ENCODE measurements at regions not wholly inside any gene's neighbourhood (a gene's known extent, or its start where the extent isn't known, plus 50 kb on each side); places are given as distances from the start of the nearest gene placed in this dataset.
"Not testable (repeated sequence)": the region's sequence is repeated elsewhere in the genome, so short reads cannot be mapped to it uniquely, and the experiment has no call there.

GRCh38 chr2:228516019-228516418, 334.5 kb upstream of the SPHKAP start:
- WGBS, result 82% methylated on average over 1 of the region's 1 CpG

GRCh38 chr2:228513480-228513879, 332.0 kb upstream of the SPHKAP start:
- not testable (repeated sequence) for DNase-seq (ENCODE audit: low read depth in 6 of 9, low spot score in 9 of 9); H3K9me3 ChIP-seq (ENCODE audit: control insufficient read depth in 2 of 2, insufficient read depth in 1 of 2, low read length in 1 of 2); H3K4me3 ChIP-seq (ENCODE audit: low read length in 2 of 2); H3K36me3 ChIP-seq (ENCODE audit: control insufficient read depth in 2 of 2, insufficient read depth in 2 of 2, low read length in 1 of 2); H3K4me1 ChIP-seq (ENCODE audit: control insufficient read depth in 2 of 2, insufficient read depth in 2 of 2, low read length in 2 of 2); H3K27me3 ChIP-seq (ENCODE audit: control insufficient read depth in 2 of 2, insufficient read depth in 1 of 2, low read length in 1 of 2); H3K27ac ChIP-seq (ENCODE audit: low read depth in 1 of 2, low read length in 1 of 2)
- 89% methylated on average over 4 of the region's 4 CpGs for WGBS

More at GRCh38 chr2:228516019-228516418, 334.5 kb upstream of the SPHKAP start:
- Histone ChIP-seq H3K27me3 (ENCODE audit: control insufficient read depth in 2 of 2, insufficient read depth in 1 of 2, low read length in 1 of 2) (no peaks in the 10 kb centered on the region), H3K27ac (ENCODE audit: low read depth in 1 of 2, low read length in 1 of 2) (no peak overlapping the region), H3K36me3 (ENCODE audit: control insufficient read depth in 2 of 2, insufficient read depth in 2 of 2, low read length in 1 of 2) (no peaks in the 10 kb centered on the region), H3K4me3 (ENCODE audit: low read length in 2 of 2) (no peak overlapping the region), H3K9me3 (ENCODE audit: control insufficient read depth in 2 of 2, insufficient read depth in 1 of 2, low read length in 1 of 2) (no peaks in the 10 kb centered on the region), H3K4me1 (ENCODE audit: control insufficient read depth in 2 of 2, insufficient read depth in 2 of 2, low read length in 2 of 2) (no peaks in the 10 kb centered on the region)
- DNase-seq (ENCODE audit: low read depth in 6 of 9, low spot score in 9 of 9), result no peak

- WGBS, result 65% methylated on average over 2 of the region's 2 CpGs
- Histone ChIP-seq H3K27ac (ENCODE audit: low read depth in 1 of 2, low read length in 1 of 2) (no peak overlapping the region), H3K36me3 (ENCODE audit: control insufficient read depth in 2 of 2, insufficient read depth in 2 of 2, low read length in 1 of 2) (no peaks in the 10 kb centered on the region), H3K27me3 (ENCODE audit: control insufficient read depth in 2 of 2, insufficient read depth in 1 of 2, low read length in 1 of 2) (no peaks in the 10 kb centered on the region), H3K4me3 (ENCODE audit: low read length in 2 of 2) (no peak overlapping the region), H3K9me3 (ENCODE audit: control insufficient read depth in 2 of 2, insufficient read depth in 1 of 2, low read length in 1 of 2) (no peaks in the 10 kb centered on the region), H3K4me1 (ENCODE audit: control insufficient read depth in 2 of 2, insufficient read depth in 2 of 2, low read length in 2 of 2) (no peaks in the 10 kb centered on the region)
- no peak for DNase-seq (ENCODE audit: low read depth in 6 of 9, low spot score in 9 of 9)
These were observed 327.5 kb upstream of the SPHKAP start for GRCh38 chr2:228509021-228509420.

- Histone ChIP-seq H3K27me3 (ENCODE audit: control insufficient read depth in 2 of 2, insufficient read depth in 1 of 2, low read length in 1 of 2) (no peaks in the 10 kb centered on the region), H3K36me3 (ENCODE audit: control insufficient read depth in 2 of 2, insufficient read depth in 2 of 2, low read length in 1 of 2) (no peaks in the 10 kb centered on the region), H3K9me3 (ENCODE audit: control insufficient read depth in 2 of 2, insufficient read depth in 1 of 2, low read length in 1 of 2) (no peaks in the 10 kb centered on the region), H3K4me3 (ENCODE audit: low read length in 2 of 2) (no peak overlapping the region), H3K27ac (ENCODE audit: low read depth in 1 of 2, low read length in 1 of 2) (no peak overlapping the region), H3K4me1 (ENCODE audit: control insufficient read depth in 2 of 2, insufficient read depth in 2 of 2, low read length in 2 of 2) (no peaks in the 10 kb centered on the region)
- 58% methylated on average over 3 of the region's 3 CpGs for WGBS
- DNase-seq (ENCODE audit: low read depth in 6 of 9, low spot score in 9 of 9), result no peak
These were observed 326.4 kb upstream of the SPHKAP start for GRCh38 chr2:228507870-228508269.

- no peak for DNase-seq (ENCODE audit: low read depth in 6 of 9, low spot score in 9 of 9)
- Histone ChIP-seq H3K4me1 (ENCODE audit: control insufficient read depth in 2 of 2, insufficient read depth in 2 of 2, low read length in 2 of 2) (no peaks in the 10 kb centered on the region), H3K27ac (ENCODE audit: low read depth in 1 of 2, low read length in 1 of 2) (no peak overlapping the region), H3K9me3 (ENCODE audit: control insufficient read depth in 2 of 2, insufficient read depth in 1 of 2, low read length in 1 of 2) (no peaks in the 10 kb centered on the region), H3K36me3 (ENCODE audit: control insufficient read depth in 2 of 2, insufficient read depth in 2 of 2, low read length in 1 of 2) (no peaks in the 10 kb centered on the region), H3K27me3 (ENCODE audit: control insufficient read depth in 2 of 2, insufficient read depth in 1 of 2, low read length in 1 of 2) (no peaks in the 10 kb centered on the region), H3K4me3 (ENCODE audit: low read length in 2 of 2) (no peak overlapping the region)
- WGBS, result 71% methylated on average over 6 of the region's 6 CpGs
These were observed 325.8 kb upstream of the SPHKAP start for GRCh38 chr2:228507231-228507824.

GRCh38 chr2:228503731-228504130, 322.2 kb upstream of the SPHKAP start:
- no peak overlapping the region for H3K4me3 ChIP-seq (ENCODE audit: low read length in 2 of 2)
- H3K27me3 ChIP-seq (ENCODE audit: control insufficient read depth in 2 of 2, insufficient read depth in 1 of 2, low read length in 1 of 2), result no peaks in the 10 kb centered on the region
- H3K36me3 ChIP-seq (ENCODE audit: control insufficient read depth in 2 of 2, insufficient read depth in 2 of 2, low read length in 1 of 2), result no peaks in the 10 kb centered on the region
- no peaks in the 10 kb centered on the region for H3K9me3 ChIP-seq (ENCODE audit: control insufficient read depth in 2 of 2, insufficient read depth in 1 of 2, low read length in 1 of 2)
- H3K27ac ChIP-seq (ENCODE audit: low read depth in 1 of 2, low read length in 1 of 2), result no peak overlapping the region
- H3K4me1 ChIP-seq (ENCODE audit: control insufficient read depth in 2 of 2, insufficient read depth in 2 of 2, low read length in 2 of 2), result no peaks in the 10 kb centered on the region
- no peak for DNase-seq (ENCODE audit: low read depth in 6 of 9, low spot score in 9 of 9)

- Histone ChIP-seq H3K4me1 (ENCODE audit: control insufficient read depth in 2 of 2, insufficient read depth in 2 of 2, low read length in 2 of 2) (no peaks in the 10 kb centered on the region), H3K9me3 (ENCODE audit: control insufficient read depth in 2 of 2, insufficient read depth in 1 of 2, low read length in 1 of 2) (no peaks in the 10 kb centered on the region), H3K4me3 (ENCODE audit: low read length in 2 of 2) (no peak overlapping the region), H3K36me3 (ENCODE audit: control insufficient read depth in 2 of 2, insufficient read depth in 2 of 2, low read length in 1 of 2) (no peaks in the 10 kb centered on the region), H3K27ac (ENCODE audit: low read depth in 1 of 2, low read length in 1 of 2) (no peak overlapping the region), H3K27me3 (ENCODE audit: control insufficient read depth in 2 of 2, insufficient read depth in 1 of 2, low read length in 1 of 2) (no peaks in the 10 kb centered on the region)
- 96% methylated on average over 3 of the region's 3 CpGs for WGBS
- DNase-seq (ENCODE audit: low read depth in 6 of 9, low spot score in 9 of 9), result no peak
These were observed 312.4 kb upstream of the SPHKAP start for GRCh38 chr2:228493852-228494251.

- Histone ChIP-seq H3K36me3 (ENCODE audit: control insufficient read depth in 2 of 2, insufficient read depth in 2 of 2, low read length in 1 of 2) (no peaks in the 10 kb centered on the region), H3K27me3 (ENCODE audit: control insufficient read depth in 2 of 2, insufficient read depth in 1 of 2, low read length in 1 of 2) (no peaks in the 10 kb centered on the region), H3K4me3 (ENCODE audit: low read length in 2 of 2) (no peak overlapping the region), H3K27ac (ENCODE audit: low read depth in 1 of 2, low read length in 1 of 2) (no peak overlapping the region), H3K9me3 (ENCODE audit: control insufficient read depth in 2 of 2, insufficient read depth in 1 of 2, low read length in 1 of 2) (no peaks in the 10 kb centered on the region), H3K4me1 (ENCODE audit: control insufficient read depth in 2 of 2, insufficient read depth in 2 of 2, low read length in 2 of 2) (no peaks in the 10 kb centered on the region)
- DNase-seq (ENCODE audit: low read depth in 6 of 9, low spot score in 9 of 9), result no peak
These were observed 297.5 kb upstream of the SPHKAP start for GRCh38 chr2:228479014-228479413.

- H3K27me3 ChIP-seq (ENCODE audit: control insufficient read depth in 2 of 2, insufficient read depth in 1 of 2, low read length in 1 of 2), result no peaks in the 10 kb centered on the region
- H3K4me3 ChIP-seq (ENCODE audit: low read length in 2 of 2), result no peak overlapping the region
- H3K9me3 ChIP-seq (ENCODE audit: control insufficient read depth in 2 of 2, insufficient read depth in 1 of 2, low read length in 1 of 2), result peaks cover 0 to 5% of the 10 kb centered on the region in 2 donors
- H3K36me3 ChIP-seq (ENCODE audit: control insufficient read depth in 2 of 2, insufficient read depth in 2 of 2, low read length in 1 of 2), result no peaks in the 10 kb centered on the region
- H3K27ac ChIP-seq (ENCODE audit: low read depth in 1 of 2, low read length in 1 of 2), result no peak overlapping the region
- no peak for DNase-seq (ENCODE audit: low read depth in 6 of 9, low spot score in 9 of 9)
- WGBS, result 48% methylated on average over 2 of the region's 2 CpGs
- no peaks in the 10 kb centered on the region for H3K4me1 ChIP-seq (ENCODE audit: control insufficient read depth in 2 of 2, insufficient read depth in 2 of 2, low read length in 2 of 2)
These were observed 293.0 kb upstream of the SPHKAP start for GRCh38 chr2:228474466-228474865.

- Histone ChIP-seq H3K4me3 (ENCODE audit: low read length in 2 of 2) (no peak overlapping the region), H3K27ac (ENCODE audit: low read depth in 1 of 2, low read length in 1 of 2) (no peak overlapping the region)
- DNase-seq (ENCODE audit: low read depth in 6 of 9, low spot score in 9 of 9), result no peak
These were observed 288.2 kb upstream of the SPHKAP start for GRCh38 chr2:228469721-228470120.

More at GRCh38 chr2:228469721-228470120, 288.2 kb upstream of the SPHKAP start:
- Histone ChIP-seq H3K4me1 (ENCODE audit: control insufficient read depth in 2 of 2, insufficient read depth in 2 of 2, low read length in 2 of 2) (no peaks in the 10 kb centered on the region), H3K9me3 (ENCODE audit: control insufficient read depth in 2 of 2, insufficient read depth in 1 of 2, low read length in 1 of 2) (peaks cover 0 to 8% of the 10 kb centered on the region in 2 donors), H3K36me3 (ENCODE audit: control insufficient read depth in 2 of 2, insufficient read depth in 2 of 2, low read length in 1 of 2) (no peaks in the 10 kb centered on the region), H3K27me3 (ENCODE audit: control insufficient read depth in 2 of 2, insufficient read depth in 1 of 2, low read length in 1 of 2) (no peaks in the 10 kb centered on the region)
